SKM-1 treated with dmso at 0.1 percent for 144 hours (cell line): ENCODE measurements at regions not wholly inside any gene's neighbourhood (a gene's known extent, or its start where the extent isn't known, plus 50 kb on each side); places are given as distances from the start of the nearest gene placed in this dataset.
"Not testable (repeated sequence)": the region's sequence is repeated elsewhere in the genome, so short reads cannot be mapped to it uniquely, and the experiment has no call there.

Experiments used
- DNase-seq: peaks from one replicate; lab custom pipeline; 2025; ENCODE audit not compliant: unreplicated experiment; lab: John Stamatoyannopoulos, UW

GRCh38 chr13:70814684-70815083, 706.4 kb upstream of the KLHL1 start:
- DNase-seq: peak; percentile 7

GRCh38 chr13:70812481-70812880, 704.2 kb upstream of the KLHL1 start:
- DNase-seq: no peak

- DNase-seq: no peak
These were observed 701.3 kb upstream of the KLHL1 start for GRCh38 chr13:70809588-70809987.

- DNase-seq: no peak
These were observed 690.1 kb upstream of the KLHL1 start for GRCh38 chr13:70798385-70798784.

GRCh38 chr13:70795484-70795883, 687.2 kb upstream of the KLHL1 start:
- no peak for DNase-seq

GRCh38 chr13:70792121-70792520, 683.9 kb upstream of the KLHL1 start:
- DNase-seq: no peak

- no peak for DNase-seq
These were observed 681.5 kb upstream of the KLHL1 start for GRCh38 chr13:70789751-70790150.

GRCh38 chr13:70788074-70788473, 679.8 kb upstream of the KLHL1 start:
- DNase-seq: no peak

- DNase-seq: no peak
These were observed 676.1 kb upstream of the KLHL1 start for GRCh38 chr13:70784207-70784989.

- DNase-seq: no peak
These were observed 661.6 kb upstream of the KLHL1 start for GRCh38 chr13:70769817-70770216.

- no peak for DNase-seq
These were observed 650.7 kb upstream of the KLHL1 start for GRCh38 chr13:70758932-70759331.

- DNase-seq: no peak
These were observed 647.8 kb upstream of the KLHL1 start for GRCh38 chr13:70756088-70756487.

GRCh38 chr13:70755456-70755855, 647.2 kb upstream of the KLHL1 start:
- no peak for DNase-seq

GRCh38 chr13:70747262-70747661, 639.0 kb upstream of the KLHL1 start:
- DNase-seq: no peak

GRCh38 chr13:70746469-70746868, 638.2 kb upstream of the KLHL1 start:
- not testable (repeated sequence) for DNase-seq

GRCh38 chr13:70736622-70737317, 628.5 kb upstream of the KLHL1 start:
- DNase-seq: no peak

- DNase-seq: no peak
These were observed 624.4 kb upstream of the KLHL1 start for GRCh38 chr13:70732611-70733010.

- DNase-seq: no peak
These were observed 621.1 kb upstream of the KLHL1 start for GRCh38 chr13:70729369-70729768.

GRCh38 chr13:70723732-70724131, 615.5 kb upstream of the KLHL1 start:
- DNase-seq: no peak

- DNase-seq: no peak
These were observed 612.1 kb upstream of the KLHL1 start for GRCh38 chr13:70720386-70720785.

- DNase-seq: no peak
These were observed 606.7 kb upstream of the KLHL1 start for GRCh38 chr13:70714993-70715392.

- no peak for DNase-seq
These were observed 600.5 kb upstream of the KLHL1 start for GRCh38 chr13:70708775-70709174.

- no peak for DNase-seq
These were observed 595.5 kb upstream of the KLHL1 start for GRCh38 chr13:70703755-70704154.
